ENCODE measurements at regions not wholly inside any gene's neighbourhood (a gene's known extent, or its start where the extent isn't known, plus 50 kb on each side); places are given as distances from the start of the nearest gene placed in this dataset.

GRCh38 chr12:67455236-67455635 is 186.1 kb downstream of the CAND1 start:
- TF ChIP-seq CTCF (IDR thresholded peaks at IDR 0.05; ENCODE audit: poor library complexity, severe bottlenecking) (no peak), MXI1 (conservative IDR thresholded peaks at IDR 0.05; ENCODE audit: poor library complexity, severe bottlenecking) (no peak), SMC3 (conservative IDR thresholded peaks at IDR 0.05; ENCODE audit: poor library complexity) (no peak), POLR2AphosphoS5 (IDR thresholded peaks at IDR 0.05) (no peak), EZH2 (IDR thresholded peaks at IDR 0.05; ENCODE audit: borderline replicate concordance, insufficient read depth, low read length, poor library complexity, severe bottlenecking) (no peak)

Measured in neural cell (in vitro differentiated cells).